ENCODE measurements at regions not wholly inside any gene's neighbourhood (a gene's known extent, or its start where the extent isn't known, plus 50 kb on each side); places are given as distances from the start of the nearest gene placed in this dataset.
A peak's percentile ranks its signal among the peaks of the same experiment; 100 is the strongest.

GRCh38 chr15:61798631-61799030 lies 261.6 kb downstream of the VPS13C start:
- no peaks in the 10 kb centered on the region for H3K4me1 ChIP-seq
- TF ChIP-seq CTCF (IDR thresholded peaks at IDR 0.05): no peak
- H3K9me3 ChIP-seq: no peaks in the 10 kb centered on the region
- H3K36me3 ChIP-seq: no peaks in the 10 kb centered on the region
- H3K4me3 ChIP-seq: no peak overlapping the region
- H3K27me3 ChIP-seq: no peaks in the 10 kb centered on the region
- intact Hi-C loops (cut with DNase I): no loop called here
- no peak for ATAC-seq
- no peak overlapping the region for H3K27ac ChIP-seq
- no peak for DNase-seq

GRCh38 chr15:61796056-61796455 lies 264.2 kb downstream of the VPS13C start:
- no peaks in the 10 kb centered on the region for H3K36me3 ChIP-seq
- no peaks in the 10 kb centered on the region for H3K27me3 ChIP-seq
- no peaks in the 10 kb centered on the region for H3K4me1 ChIP-seq
- H3K27ac ChIP-seq: no peak overlapping the region
- intact Hi-C loops (cut with DNase I): no loop called here
- ATAC-seq (no peak), DNase-seq (no peak)
- no peak overlapping the region for H3K4me3 ChIP-seq
- no peaks in the 10 kb centered on the region for H3K9me3 ChIP-seq
- no peak for TF ChIP-seq CTCF (IDR thresholded peaks at IDR 0.05)

DNA sequence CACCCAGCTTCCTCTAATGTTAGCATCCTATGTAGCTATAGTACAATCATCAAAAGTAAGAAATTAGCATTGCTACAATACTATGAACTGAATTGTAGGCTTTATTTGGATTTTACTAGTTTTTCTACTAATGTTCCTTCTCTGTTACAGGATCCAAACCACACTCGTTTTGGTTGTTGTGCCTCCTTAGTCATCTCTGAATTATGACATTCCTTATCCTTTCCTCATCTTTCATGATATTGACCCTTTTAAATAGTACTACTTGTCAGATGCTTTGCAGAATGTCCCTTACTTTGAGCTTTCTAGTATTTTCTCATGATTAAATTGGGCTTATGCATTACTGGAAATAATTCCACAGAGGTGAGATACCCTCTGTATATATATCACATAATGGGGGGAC lies 265.4 kb downstream of the VPS13C start:
- Histone ChIP-seq H3K27ac (no peak overlapping the region), H3K4me3 (no peak overlapping the region), H3K36me3 (no peaks in the 10 kb centered on the region), H3K9me3 (peaks cover 0 to 4% of the 10 kb centered on the region in 2 donors), H3K4me1 (no peaks in the 10 kb centered on the region), H3K27me3 (no peaks in the 10 kb centered on the region)
- no peak for ATAC-seq
- intact Hi-C loops (cut with DNase I): no loop called here
- TF ChIP-seq CTCF (IDR thresholded peaks at IDR 0.05): no peak
- DNase-seq: no peak

DNA sequence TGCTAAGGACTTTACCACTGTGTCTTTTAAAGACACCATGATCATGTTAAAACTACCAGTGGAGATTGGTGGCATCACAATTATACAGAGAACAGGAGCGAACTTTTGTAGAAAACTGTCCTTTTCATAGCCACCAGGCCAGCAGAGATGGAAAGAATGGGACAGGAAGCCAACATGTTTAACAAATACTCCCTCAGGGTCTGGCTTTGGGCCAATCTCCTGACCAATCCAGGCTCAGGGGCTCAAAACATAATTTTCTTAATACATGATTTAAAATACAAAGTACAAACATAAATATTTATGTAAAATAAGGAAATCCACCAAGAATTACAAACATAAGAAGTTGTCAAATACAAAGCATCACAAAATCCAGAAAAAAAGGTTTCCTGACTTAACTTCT lies 266.0 kb downstream of the VPS13C start:
- Histone ChIP-seq H3K36me3 (no peaks in the 10 kb centered on the region), H3K9me3 (peaks cover 0 to 9% of the 10 kb centered on the region in 2 donors), H3K27ac (no peak overlapping the region), H3K27me3 (no peaks in the 10 kb centered on the region), H3K4me3 (no peak overlapping the region), H3K4me1 (no peaks in the 10 kb centered on the region)
- ATAC-seq: no peak
- peak in 1 of 4 donors; percentile 16 for DNase-seq
- intact Hi-C loops (cut with DNase I): no loop called here
- TF ChIP-seq CTCF (IDR thresholded peaks at IDR 0.05): no peak

DNA sequence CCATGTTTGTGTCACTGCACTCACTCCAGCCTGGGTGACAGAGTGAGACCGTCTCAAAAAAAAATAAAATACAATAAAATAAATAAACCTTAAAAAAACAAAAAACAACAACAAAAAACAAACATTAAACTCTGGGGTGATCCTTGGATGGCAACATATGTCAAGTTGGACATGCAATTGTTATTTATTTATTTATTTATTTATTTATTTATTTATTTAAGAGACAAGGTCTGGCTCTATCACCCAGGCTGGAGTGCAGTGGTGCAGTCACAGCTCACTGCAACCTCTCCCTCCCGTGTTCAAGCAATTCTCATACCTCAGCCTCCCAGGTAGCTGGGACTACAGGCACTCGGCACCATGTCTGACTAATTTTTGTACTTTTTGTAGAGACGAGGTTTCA lies 275.5 kb downstream of the VPS13C start:
- Histone ChIP-seq H3K27ac (no peak overlapping the region), H3K9me3 (peaks cover 0 to 5% of the 10 kb centered on the region in 2 donors), H3K27me3 (no peaks in the 10 kb centered on the region), H3K36me3 (no peaks in the 10 kb centered on the region), H3K4me3 (no peak overlapping the region), H3K4me1 (no peaks in the 10 kb centered on the region)
- TF ChIP-seq CTCF (IDR thresholded peaks at IDR 0.05): no peak
- intact Hi-C loops (cut with DNase I): no loop called here
- DNase-seq (no peak), ATAC-seq (no peak)

Measured in left lung (tissue), 4 donors.